ENCODE measurements at regions not wholly inside any gene's neighbourhood (a gene's known extent, or its start where the extent isn't known, plus 50 kb on each side); places are given as distances from the start of the nearest gene placed in this dataset.

GRCh38 chr1:164308101-164308500 is 250.9 kb upstream of the PBX1 start:
- H3K36me3 Mint-ChIP-seq (ENCODE audit: insufficient read depth, unreplicated experiment), result no peaks in the 10 kb centered on the region
- intact Hi-C loops (cut with micrococcal nuclease; ENCODE audit: unreplicated experiment), result no loop called here
- H3K9me3 Mint-ChIP-seq (ENCODE audit: unreplicated experiment), result no peaks in the 10 kb centered on the region
- CTCF ChIA-PET, result no interaction called here
- no TSS peak for BruUV-seq (replicated peaks)
- Histone ChIP-seq H3K27me3 (replicated peaks; ENCODE audit: control insufficient read depth, insufficient read depth, low read length) (no peaks in the 10 kb centered on the region), H3K36me3 (ENCODE audit: control insufficient read depth, insufficient read depth, low read length) (no peaks in the 10 kb centered on the region), H3K4me3 (ENCODE audit: low read depth, low read length) (no peak overlapping the region), H3K4me1 (no peaks in the 10 kb centered on the region), H3K9me3 (no peaks in the 10 kb centered on the region)
- no peak overlapping the region for H3K27ac Mint-ChIP-seq (ENCODE audit: unreplicated experiment)
- H3K27me3 Mint-ChIP-seq (ENCODE audit: insufficient read depth, unreplicated experiment), result peaks cover 13% of the 10 kb centered on the region
- no peak overlapping the region for H3K4me3 Mint-ChIP-seq (ENCODE audit: unreplicated experiment)
- TF ChIP-seq CTCF (IDR thresholded peaks at IDR 0.05; ENCODE audit: insufficient read depth in 1 of 2, low read depth in 1 of 2, low read length in 1 of 2, severe bottlenecking in 1 of 2, unreplicated experiment in 1 of 2), result no peak
- DNase-seq, result no peak
- POLR2A ChIA-PET, result no interaction called here
- H3K4me1 Mint-ChIP-seq (ENCODE audit: low read depth, unreplicated experiment), result no peaks in the 10 kb centered on the region

GRCh38 chr1:164310166-164310565 is 248.8 kb upstream of the PBX1 start:
- H3K36me3 Mint-ChIP-seq (ENCODE audit: insufficient read depth, unreplicated experiment), result no peaks in the 10 kb centered on the region
- POLR2A ChIA-PET, result no interaction called here

GRCh38 chr1:164311377-164311776 is 247.6 kb upstream of the PBX1 start:
- no peak for TF ChIP-seq CTCF (IDR thresholded peaks at IDR 0.05; ENCODE audit: insufficient read depth in 1 of 2, low read depth in 1 of 2, low read length in 1 of 2, severe bottlenecking in 1 of 2, unreplicated experiment in 1 of 2)
- no peaks in the 10 kb centered on the region for H3K36me3 ChIP-seq (ENCODE audit: control insufficient read depth, insufficient read depth, low read length)
- Mint-ChIP-seq H3K4me1 (ENCODE audit: low read depth, unreplicated experiment) (no peaks in the 10 kb centered on the region), H3K9me3 (ENCODE audit: unreplicated experiment) (no peaks in the 10 kb centered on the region), H3K4me3 (ENCODE audit: unreplicated experiment) (no peak overlapping the region), H3K27me3 (ENCODE audit: insufficient read depth, unreplicated experiment) (peaks cover 11% of the 10 kb centered on the region), H3K27ac (ENCODE audit: unreplicated experiment) (no peak overlapping the region), H3K36me3 (ENCODE audit: insufficient read depth, unreplicated experiment) (no peaks in the 10 kb centered on the region)
- no TSS peak for BruUV-seq (replicated peaks)
- H3K4me3 ChIP-seq (ENCODE audit: low read depth, low read length), result no peak overlapping the region
- intact Hi-C loops (cut with micrococcal nuclease; ENCODE audit: unreplicated experiment), result no loop called here
- DNase-seq, result no peak
- H3K9me3 ChIP-seq, result no peaks in the 10 kb centered on the region
- POLR2A ChIA-PET, result no interaction called here
- CTCF ChIA-PET, result no interaction called here
- H3K4me1 ChIP-seq, result no peaks in the 10 kb centered on the region
- H3K27me3 ChIP-seq (replicated peaks; ENCODE audit: control insufficient read depth, insufficient read depth, low read length), result no peaks in the 10 kb centered on the region

More at GRCh38 chr1:164310166-164310565, 248.8 kb upstream of the PBX1 start:
- Histone ChIP-seq H3K9me3 (no peaks in the 10 kb centered on the region), H3K27me3 (replicated peaks; ENCODE audit: control insufficient read depth, insufficient read depth, low read length) (no peaks in the 10 kb centered on the region), H3K4me3 (ENCODE audit: low read depth, low read length) (no peak overlapping the region), H3K36me3 (ENCODE audit: control insufficient read depth, insufficient read depth, low read length) (no peaks in the 10 kb centered on the region), H3K4me1 (no peaks in the 10 kb centered on the region)
- intact Hi-C loops (cut with micrococcal nuclease; ENCODE audit: unreplicated experiment), result no loop called here
- no peak for TF ChIP-seq CTCF (IDR thresholded peaks at IDR 0.05; ENCODE audit: insufficient read depth in 1 of 2, low read depth in 1 of 2, low read length in 1 of 2, severe bottlenecking in 1 of 2, unreplicated experiment in 1 of 2)
- Mint-ChIP-seq H3K27me3 (ENCODE audit: insufficient read depth, unreplicated experiment) (peaks cover 14% of the 10 kb centered on the region), H3K9me3 (ENCODE audit: unreplicated experiment) (no peaks in the 10 kb centered on the region), H3K27ac (ENCODE audit: unreplicated experiment) (no peak overlapping the region), H3K4me1 (ENCODE audit: low read depth, unreplicated experiment) (no peaks in the 10 kb centered on the region), H3K4me3 (ENCODE audit: unreplicated experiment) (no peak overlapping the region)
- no peak for DNase-seq
- BruUV-seq (replicated peaks), result no TSS peak
- CTCF ChIA-PET, result no interaction called here
